Inferior parietal cortex (tissue), 1 donor: ENCODE measurements at regions not wholly inside any gene's neighbourhood (a gene's known extent, or its start where the extent isn't known, plus 50 kb on each side); places are given as distances from the start of the nearest gene placed in this dataset.
A peak's percentile ranks its signal among the peaks of the same experiment; 100 is the strongest.

ENCODE experiments used
- DNase-seq: peaks from one replicate; pipeline ENCODE4 v3.0.0-alpha.2; 2016; ENCODE audit errors: extremely low spot score

GRCh38 chr21:23475281-23476219 is 2131.7 kb downstream of the MRPL39 start:
- no peak for DNase-seq

- no peak for DNase-seq
Observed at GRCh38 chr21:23471877-23472276, 2135.4 kb downstream of the MRPL39 start.

GRCh38 chr21:23463365-23463764 is 2143.9 kb downstream of the MRPL39 start:
- no peak for DNase-seq

GRCh38 chr21:23455676-23456075 is 2151.6 kb downstream of the MRPL39 start:
- DNase-seq = no peak

GRCh38 chr21:23452384-23453083 is 2154.7 kb downstream of the MRPL39 start:
- no peak for DNase-seq

GRCh38 chr21:23445307-23445706 is 2162.0 kb downstream of the MRPL39 start:
- no peak for DNase-seq

- no peak for DNase-seq
Observed at GRCh38 chr21:23438081-23438480, 2169.2 kb downstream of the MRPL39 start.

GRCh38 chr21:23402929-23403520 is 2204.3 kb downstream of the MRPL39 start:
- no peak for DNase-seq

- peak; percentile 6 for DNase-seq
Observed at GRCh38 chr21:23401278-23401677, 2206.0 kb downstream of the MRPL39 start.

- DNase-seq = no peak
Observed at GRCh38 chr21:23398726-23399125, 2208.6 kb downstream of the MRPL39 start.

- DNase-seq = no peak
Observed at GRCh38 chr21:23394458-23394857, 2212.8 kb downstream of the MRPL39 start.

- DNase-seq = no peak
Observed at GRCh38 chr21:23384679-23385078, 2222.6 kb downstream of the MRPL39 start.

- DNase-seq = no peak
Observed at GRCh38 chr21:23374155-23374554, 2233.1 kb downstream of the MRPL39 start.

- no peak for DNase-seq
Observed at GRCh38 chr21:23356905-23357304, 2250.4 kb downstream of the MRPL39 start.

- DNase-seq = no peak
Observed at GRCh38 chr21:23316190-23316589, 2291.1 kb downstream of the MRPL39 start.

- DNase-seq = no peak
Observed at GRCh38 chr21:23308741-23309140, 2298.5 kb downstream of the MRPL39 start.

- DNase-seq = no peak
Observed at GRCh38 chr21:23307065-23307464, 2300.2 kb downstream of the MRPL39 start.

GRCh38 chr21:23292292-23292691 is 2294.1 kb downstream of the NCAM2 start:
- DNase-seq = no peak

GRCh38 chr21:23281917-23282316 is 2283.7 kb downstream of the NCAM2 start:
- no peak for DNase-seq

GRCh38 chr21:23249760-23250159 is 2251.6 kb downstream of the NCAM2 start:
- DNase-seq = no peak

- no peak for DNase-seq
Observed at GRCh38 chr21:23247334-23247733, 2249.1 kb downstream of the NCAM2 start.

- no peak for DNase-seq
Observed at GRCh38 chr21:23245255-23245654, 2247.0 kb downstream of the NCAM2 start.

GRCh38 chr21:23223882-23224281 is 2225.7 kb downstream of the NCAM2 start:
- DNase-seq = no peak
